Fibroblast of skin of back (primary cell): ENCODE measurements at regions not wholly inside any gene's neighbourhood (a gene's known extent, or its start where the extent isn't known, plus 50 kb on each side); places are given as distances from the start of the nearest gene placed in this dataset.
"Not testable (repeated sequence)": the region's sequence is repeated elsewhere in the genome, so short reads cannot be mapped to it uniquely, and the experiment has no call there.

Experiments used
- DNase-seq: peaks from one replicate; pipeline ENCODE4 v3.0.0-alpha.2; 2013

DNA sequence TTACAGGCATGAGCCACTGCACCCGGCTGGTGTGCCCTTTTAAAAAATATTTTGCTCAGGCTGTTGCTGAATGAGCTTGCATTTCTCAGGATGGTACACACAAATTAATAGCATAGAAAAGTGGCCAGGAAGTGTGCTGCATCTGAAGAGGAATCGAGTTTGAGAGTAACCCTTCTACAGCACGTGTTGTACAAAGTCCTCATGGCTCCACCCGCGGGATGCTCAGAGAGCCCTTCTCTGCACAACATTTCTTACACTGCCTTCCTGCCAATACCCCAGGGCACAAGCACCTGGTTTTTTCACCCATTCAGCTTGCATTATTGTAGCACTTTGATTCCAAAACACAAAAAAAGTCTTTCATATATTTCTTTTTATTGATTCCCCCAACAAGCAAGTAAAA, 90.1 kb upstream of the NEDD4L start:
- DNase-seq, result no peak

GRCh38 chr18:57951999-57952774, 91.8 kb upstream of the NEDD4L start:
- DNase-seq, result no peak

DNA sequence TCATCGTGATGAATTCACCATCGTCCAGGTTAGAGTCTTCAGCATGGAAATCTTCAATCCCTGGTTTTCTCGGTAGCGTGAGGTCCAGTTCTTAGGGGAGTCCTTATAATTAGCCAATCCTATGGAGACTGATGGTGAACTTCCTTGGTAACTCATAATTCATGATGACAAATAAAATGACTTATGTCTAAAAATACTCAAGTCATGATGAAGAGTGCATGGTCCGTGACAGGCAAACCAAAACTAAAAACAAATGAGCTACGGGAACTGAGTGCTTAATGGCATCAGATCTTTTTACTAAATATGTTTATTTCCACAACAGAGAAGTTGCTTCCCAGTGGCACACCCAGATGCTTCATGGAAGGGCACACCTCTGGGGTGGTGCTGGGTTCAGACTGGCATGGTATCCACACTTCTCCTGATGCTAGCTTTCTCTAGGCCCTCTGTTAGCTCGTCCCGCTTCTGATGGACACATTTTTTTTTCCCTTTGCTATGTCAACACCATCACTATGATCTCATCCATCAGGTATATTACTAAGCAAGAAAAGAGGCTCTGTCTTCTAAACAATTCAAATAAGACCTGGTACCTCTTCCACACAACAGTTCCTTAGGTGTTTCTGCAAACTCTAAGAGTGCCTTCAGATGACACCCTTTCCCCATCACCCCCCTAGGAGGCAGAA, 92.8 kb upstream of the NEDD4L start:
- peak; percentile 36 for DNase-seq

DNA sequence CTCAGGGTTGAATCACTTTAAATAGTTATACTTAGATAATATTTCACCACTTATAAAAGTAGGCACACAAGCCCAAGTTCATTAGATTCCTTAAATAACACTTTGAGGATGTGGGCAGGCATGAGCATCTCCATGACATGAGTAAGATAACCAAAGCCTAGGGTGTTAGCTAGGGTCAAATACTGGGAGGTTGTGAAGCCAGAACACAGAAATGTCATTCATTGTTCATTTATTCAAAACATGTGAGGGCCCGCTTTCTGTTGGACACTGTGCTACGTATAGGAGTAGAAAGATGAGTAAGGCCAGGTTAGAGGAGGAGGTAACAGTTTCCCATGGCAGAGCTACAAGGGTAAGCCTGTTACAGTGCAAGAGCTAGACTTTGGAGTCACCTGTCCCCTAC, 93.5 kb upstream of the NEDD4L start:
- peak; percentile 56 for DNase-seq

- not testable (repeated sequence) for DNase-seq
These were observed 94.7 kb upstream of the NEDD4L start for GRCh38 chr18:57949335-57949734.

DNA sequence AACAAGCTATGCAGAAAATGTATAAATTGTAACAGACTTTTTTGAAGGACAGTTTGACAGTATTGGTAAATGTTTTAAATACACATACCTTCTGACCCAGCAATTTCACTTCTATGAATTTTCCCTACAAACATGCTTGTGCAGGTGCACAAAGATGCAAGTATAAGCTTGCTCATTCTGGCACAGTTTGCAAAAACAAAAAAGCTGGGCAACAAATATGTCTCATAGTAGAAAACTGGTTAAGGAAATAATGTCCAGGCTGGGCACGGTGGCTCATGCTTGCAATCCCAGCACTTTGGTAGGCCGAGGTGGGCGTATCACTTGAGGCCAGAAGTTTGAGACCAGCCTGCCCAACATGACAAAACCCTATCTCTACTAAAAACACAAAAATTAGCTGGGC, 96.9 kb upstream of the NEDD4L start:
- DNase-seq, result no peak

DNA sequence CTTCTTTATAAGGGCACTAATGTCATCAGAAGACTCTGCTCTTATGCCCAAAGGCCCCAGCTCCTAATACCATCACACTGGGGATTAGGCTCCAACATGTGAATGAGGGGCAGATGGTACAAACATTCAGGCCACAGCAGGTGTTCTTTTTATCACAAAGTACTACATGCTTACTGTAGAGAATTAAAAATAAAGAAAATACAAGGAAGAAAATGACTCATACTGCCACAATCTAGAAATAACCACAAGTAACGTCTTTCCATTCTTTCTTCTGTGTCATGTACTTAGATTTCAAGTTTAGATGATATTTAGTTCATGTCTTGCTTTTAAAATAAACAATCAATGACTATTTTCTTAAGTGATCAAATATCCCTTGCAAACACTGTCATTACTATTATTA, 100.3 kb upstream of the NEDD4L start:
- peak; percentile 76 for DNase-seq

- DNase-seq, result no peak
These were observed 101.5 kb upstream of the NEDD4L start for GRCh38 chr18:57942493-57942892.

DNA sequence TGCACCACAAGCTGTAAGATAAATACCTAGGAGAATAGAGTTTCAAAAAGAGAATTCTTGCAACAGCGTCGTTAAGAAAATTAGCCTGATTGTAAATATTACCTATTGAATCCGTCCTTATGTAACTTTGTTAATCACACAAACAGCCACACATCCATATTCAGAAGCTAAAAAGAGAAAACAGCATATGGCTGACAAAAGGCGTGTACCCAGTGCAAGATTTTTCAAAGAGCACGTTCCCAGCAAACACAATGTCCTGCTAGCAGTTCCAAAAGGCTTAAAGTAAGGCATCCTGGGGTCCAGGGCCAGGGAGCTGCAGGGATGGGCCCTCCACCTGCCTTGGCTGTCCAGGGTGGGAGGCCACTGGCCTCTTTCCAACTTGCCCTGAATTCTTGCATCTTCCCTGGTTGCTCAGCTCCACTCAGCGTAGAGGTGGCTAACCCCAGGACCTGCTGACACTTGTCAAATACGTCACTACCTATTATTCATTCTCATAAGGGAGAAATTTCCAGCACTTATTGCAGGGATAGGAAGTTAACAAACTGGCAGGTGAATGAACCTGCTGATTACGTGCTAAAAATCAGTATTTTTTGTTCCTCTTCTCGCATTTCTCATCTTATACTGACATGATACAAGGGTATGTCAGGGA, 102.1 kb upstream of the NEDD4L start:
- no peak for DNase-seq

GRCh38 chr18:57940166-57940660, 103.8 kb upstream of the NEDD4L start:
- DNase-seq, result no peak

DNA sequence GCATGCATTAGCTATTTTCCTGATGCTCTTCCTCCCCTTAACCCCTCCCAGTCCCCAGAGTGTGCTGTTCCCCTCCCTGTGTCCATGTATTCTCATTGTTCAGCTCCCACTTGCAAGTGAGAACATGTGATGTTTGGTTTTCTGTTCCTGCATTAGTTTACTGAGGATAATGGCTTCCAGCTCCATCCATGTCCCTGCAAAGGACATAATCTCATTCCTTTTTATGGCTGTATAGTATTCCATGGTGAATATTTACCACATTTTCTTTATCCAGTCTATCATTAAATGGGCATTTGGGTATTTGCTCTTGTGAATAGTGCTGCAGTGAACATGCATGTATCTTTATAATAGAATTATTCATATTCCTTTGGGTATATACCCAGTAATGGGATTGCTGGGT, 109.7 kb upstream of the NEDD4L start:
- not testable (repeated sequence) for DNase-seq

DNA sequence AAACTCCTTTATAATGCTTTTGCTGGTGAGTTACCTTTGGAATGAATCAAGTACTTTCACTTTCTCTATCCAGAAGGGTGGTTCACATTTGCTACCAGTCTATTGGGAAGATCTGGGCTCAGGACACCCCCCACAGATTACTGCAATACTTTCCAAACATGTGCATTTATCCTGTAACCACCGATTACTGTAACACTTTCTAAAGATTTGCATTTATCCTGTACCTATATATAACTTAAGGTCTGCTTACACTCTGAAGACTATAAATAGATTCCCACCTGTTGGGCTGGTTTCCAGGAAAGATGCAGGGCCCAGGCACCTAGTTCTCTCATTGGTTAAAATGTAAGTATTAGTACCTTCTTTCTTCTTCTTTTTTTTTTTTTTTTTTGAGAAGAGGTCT, 113.0 kb upstream of the NEDD4L start:
- no peak for DNase-seq

GRCh38 chr18:57930476-57930875, 113.5 kb upstream of the NEDD4L start:
- DNase-seq, result no peak

DNA sequence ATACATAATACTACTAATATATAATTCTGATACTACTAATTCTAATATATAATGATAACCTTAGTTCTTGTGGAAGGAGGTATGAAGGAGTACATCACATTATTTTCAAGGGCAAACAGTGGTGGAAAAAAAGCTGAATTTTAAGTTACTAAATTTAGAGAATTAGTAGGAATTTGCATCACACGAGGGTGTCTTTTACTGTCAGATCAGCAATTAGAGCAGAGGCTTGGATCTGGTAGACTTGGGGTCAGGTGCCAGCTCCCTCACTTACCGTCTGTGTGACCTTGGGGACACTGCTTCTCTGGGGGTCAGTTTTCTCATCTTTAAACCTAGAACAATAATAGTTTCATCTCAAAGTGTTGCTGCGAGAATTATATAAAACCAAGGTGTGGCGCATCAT, 114.1 kb upstream of the NEDD4L start:
- no peak for DNase-seq

DNA sequence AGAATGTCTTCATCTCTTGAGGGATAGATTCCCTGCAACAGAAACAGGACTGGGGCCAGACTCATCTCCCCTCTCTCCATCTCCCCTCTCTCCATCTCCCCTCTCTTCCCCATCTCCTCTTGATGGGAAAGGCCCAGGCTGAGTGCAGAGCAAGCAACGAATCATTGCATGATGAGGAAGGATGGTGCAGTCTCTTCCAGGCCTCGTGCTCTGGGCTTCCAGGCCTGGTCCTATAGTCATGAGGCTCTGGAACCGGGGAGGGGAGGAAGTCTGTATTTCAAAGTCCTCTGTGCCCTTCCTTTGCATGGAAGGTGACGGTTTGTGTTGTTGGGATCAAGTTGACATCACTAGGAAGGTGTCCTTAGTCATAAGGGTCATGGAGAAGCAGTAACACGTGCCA, 115.6 kb upstream of the NEDD4L start:
- no peak for DNase-seq

DNA sequence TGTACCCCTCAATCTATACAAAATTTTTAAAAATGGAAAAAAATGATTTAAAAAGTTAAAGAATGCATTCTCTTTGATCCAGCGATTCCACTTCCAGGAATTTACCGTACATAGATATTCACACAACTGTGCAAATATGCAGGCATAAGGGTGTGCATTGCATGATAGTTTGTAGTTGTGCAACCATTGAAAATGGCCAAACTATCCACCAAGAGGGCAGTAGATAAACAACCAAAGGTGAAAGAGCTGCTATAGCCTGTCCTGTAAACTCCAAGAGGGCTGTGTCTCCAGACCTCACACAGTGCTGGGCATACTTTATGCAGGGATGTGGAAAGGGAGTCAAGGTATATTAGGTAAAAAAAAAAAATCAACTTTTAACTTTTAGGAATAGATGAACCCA, 116.5 kb upstream of the NEDD4L start:
- no peak for DNase-seq

DNA sequence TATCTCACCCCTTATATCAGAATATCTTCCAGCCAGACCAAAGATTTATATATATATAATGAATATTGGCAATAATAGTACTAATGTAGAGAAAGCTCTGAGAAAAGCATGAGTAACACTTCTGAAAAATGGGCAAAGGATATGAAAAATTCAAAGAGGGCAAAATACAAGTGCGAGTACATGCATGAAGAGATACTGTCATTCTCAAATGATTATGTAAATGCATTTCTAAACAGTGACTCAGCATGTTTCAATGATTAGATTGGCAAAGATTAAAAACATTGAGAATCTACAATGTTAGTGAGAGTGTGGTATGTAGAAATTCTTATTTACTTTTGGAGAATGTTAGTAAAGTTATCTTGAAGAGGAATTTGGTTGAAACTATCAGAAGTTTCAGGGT, 118.3 kb upstream of the NEDD4L start:
- DNase-seq, result peak; percentile 82

DNA sequence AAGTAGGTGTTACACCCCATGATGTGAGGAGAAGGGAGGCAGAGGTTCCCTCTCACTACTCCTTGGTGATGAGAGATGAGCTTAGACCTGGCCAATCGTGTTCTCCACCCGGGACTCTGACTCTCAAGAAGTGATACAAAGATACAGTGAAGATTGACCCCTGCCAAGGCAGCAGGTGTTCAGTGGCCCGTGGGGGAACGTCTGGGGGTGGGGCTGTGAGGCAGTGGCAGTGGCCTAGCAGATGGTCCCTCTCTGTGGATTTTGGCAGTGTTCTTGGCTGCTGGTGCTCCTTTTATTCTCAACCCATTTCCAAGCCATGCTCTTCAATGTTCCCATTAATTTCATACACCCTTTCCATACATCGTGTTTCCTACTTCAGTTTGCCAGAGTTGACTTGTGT, 120.4 kb upstream of the NEDD4L start:
- DNase-seq, result no peak

- DNase-seq, result no peak
These were observed 119.8 kb upstream of the ATP8B1 start for GRCh38 chr18:57922885-57923284.

DNA sequence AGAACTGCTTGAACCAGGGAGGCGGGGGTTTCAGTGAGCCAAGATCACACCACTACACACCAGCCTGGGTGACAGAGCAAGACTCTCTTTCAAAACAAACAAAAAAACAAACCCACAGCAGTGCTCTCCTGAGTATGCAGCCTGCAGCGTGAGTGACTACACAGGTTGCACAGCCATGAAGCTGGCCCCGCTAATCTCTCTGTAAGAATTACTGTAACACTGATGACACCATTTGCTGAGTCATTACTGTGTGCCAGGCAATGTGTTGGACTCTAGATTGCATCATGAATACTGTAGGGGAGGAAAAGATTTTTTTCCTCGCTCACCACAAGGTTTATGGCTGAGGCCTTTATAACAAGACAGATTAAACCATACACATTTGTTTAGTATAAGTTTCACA, 118.6 kb upstream of the ATP8B1 start:
- DNase-seq, result peak; percentile 40

- DNase-seq, result no peak
These were observed 116.9 kb upstream of the ATP8B1 start for GRCh38 chr18:57920036-57920435.

DNA sequence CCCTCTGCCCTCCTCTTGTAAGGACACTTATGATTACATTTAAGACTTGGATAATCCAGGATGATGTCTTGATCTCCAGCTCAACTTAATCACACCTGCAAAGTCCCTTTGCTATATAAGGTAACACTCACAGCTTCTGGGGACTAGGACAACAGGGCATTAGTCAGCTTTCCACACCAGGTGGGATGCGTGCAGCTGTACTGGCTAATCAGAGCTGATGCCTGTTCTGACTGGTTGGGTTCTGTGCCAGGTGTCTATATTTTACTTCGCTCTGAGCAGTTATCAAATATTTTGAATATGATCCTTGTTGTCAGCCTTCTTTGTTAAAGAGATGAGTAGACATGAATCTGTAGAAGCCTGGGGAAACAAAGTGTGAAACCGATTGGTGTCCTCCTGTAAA, 115.5 kb upstream of the ATP8B1 start:
- no peak for DNase-seq

DNA sequence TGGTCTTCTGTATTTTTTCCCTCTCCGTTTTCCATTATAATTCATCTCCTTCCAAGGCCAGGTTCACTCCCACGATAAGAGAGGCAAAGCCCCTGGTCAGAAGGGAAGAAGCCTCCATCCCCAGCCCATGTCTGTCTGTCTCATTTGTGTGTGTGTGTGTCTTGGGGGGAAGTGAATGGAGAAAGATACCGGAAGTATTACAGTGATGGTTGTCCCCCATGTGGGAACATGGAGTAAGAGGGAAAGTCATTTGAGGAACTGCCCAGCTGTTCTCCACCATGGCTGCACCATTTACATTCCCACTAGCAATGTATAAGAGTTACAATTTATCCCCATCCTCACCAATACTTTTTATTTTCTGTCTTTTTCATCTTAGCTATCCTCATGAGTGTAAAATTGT, 113.6 kb upstream of the ATP8B1 start:
- DNase-seq, result no peak
